ENCODE measurements at regions not wholly inside any gene's neighbourhood (a gene's known extent, or its start where the extent isn't known, plus 50 kb on each side); places are given as distances from the start of the nearest gene placed in this dataset.

GRCh38 chr2:82599021-82599420 is 1860.1 kb downstream of the SUCLG1 start:
- Histone ChIP-seq H2AFZ (ENCODE audit: low read length) (no peak overlapping the region), H3K9me2 (replicated peaks; ENCODE audit: insufficient read depth, low read length) (no peaks in the 10 kb centered on the region; the same call in 1 of the 2 replicates), H3K4me1 (ENCODE audit: low read length) (no peaks in the 10 kb centered on the region), H3K27ac (ENCODE audit: low read length) (no peak overlapping the region), H3K36me3 (replicated peaks; ENCODE audit: insufficient read depth, low read length) (no peaks in the 10 kb centered on the region), H3K9me3 (replicated peaks; ENCODE audit: insufficient read depth, low read length) (no peaks in the 10 kb centered on the region), H3F3A (ENCODE audit: insufficient read depth, low read length) (no peaks in the 10 kb centered on the region), H3K27me3 (replicated peaks; ENCODE audit: insufficient read depth, low read length) (no peaks in the 10 kb centered on the region), H3K4me3 (ENCODE audit: low read length) (no peak overlapping the region), H4K20me1 (ENCODE audit: insufficient read depth, low read length) (no peaks in the 10 kb centered on the region), H3K79me2 (ENCODE audit: low read length) (no peaks in the 10 kb centered on the region), H3K4me2 (ENCODE audit: low read depth, low read length) (no peak overlapping the region), H3K9ac (ENCODE audit: low read length) (no peak overlapping the region)
- no peak for DNase-seq
- TF ChIP-seq EZH2 (optimal IDR thresholded peaks at IDR 0.05; ENCODE audit: low read depth, low read length), result no peak
- no peak for TF ChIP-seq CTCF (IDR thresholded peaks at IDR 0.05; ENCODE audit: low read length)
- TF ChIP-seq EZH2phosphoT487 (IDR thresholded peaks at IDR 0.05; ENCODE audit: low read length), result no peak

GRCh38 chr2:82596581-82596980 is 1862.5 kb downstream of the SUCLG1 start:
- H3K4me1 ChIP-seq (ENCODE audit: low read length), result no peaks in the 10 kb centered on the region
- H3K4me2 ChIP-seq (ENCODE audit: low read depth, low read length), result no peak overlapping the region
- H3K9ac ChIP-seq (ENCODE audit: low read length), result no peak overlapping the region
- no peaks in the 10 kb centered on the region for H3K9me3 ChIP-seq (replicated peaks; ENCODE audit: insufficient read depth, low read length)
- H3K79me2 ChIP-seq (ENCODE audit: low read length), result no peaks in the 10 kb centered on the region
- no peaks in the 10 kb centered on the region for H3K27me3 ChIP-seq (replicated peaks; ENCODE audit: insufficient read depth, low read length)
- no peaks in the 10 kb centered on the region; the same call in 1 of the 2 replicates for H3K9me2 ChIP-seq (replicated peaks; ENCODE audit: insufficient read depth, low read length)
- TF ChIP-seq EZH2phosphoT487 (IDR thresholded peaks at IDR 0.05; ENCODE audit: low read length) (no peak), CTCF (IDR thresholded peaks at IDR 0.05; ENCODE audit: low read length) (no peak), EZH2 (optimal IDR thresholded peaks at IDR 0.05; ENCODE audit: low read depth, low read length) (no peak)
- no peaks in the 10 kb centered on the region for H3F3A ChIP-seq (ENCODE audit: insufficient read depth, low read length)
- H2AFZ ChIP-seq (ENCODE audit: low read length), result no peak overlapping the region
- H3K27ac ChIP-seq (ENCODE audit: low read length), result no peak overlapping the region
- H3K36me3 ChIP-seq (replicated peaks; ENCODE audit: insufficient read depth, low read length), result no peaks in the 10 kb centered on the region
- H4K20me1 ChIP-seq (ENCODE audit: insufficient read depth, low read length), result no peaks in the 10 kb centered on the region
- no peak for DNase-seq
- no peak overlapping the region for H3K4me3 ChIP-seq (ENCODE audit: low read length)

GRCh38 chr2:82591718-82592117 is 1867.4 kb downstream of the SUCLG1 start:
- Histone ChIP-seq H3K27me3 (replicated peaks; ENCODE audit: insufficient read depth, low read length) (no peaks in the 10 kb centered on the region), H3K4me1 (ENCODE audit: low read length) (no peaks in the 10 kb centered on the region), H3K4me2 (ENCODE audit: low read depth, low read length) (no peak overlapping the region), H2AFZ (ENCODE audit: low read length) (no peak overlapping the region), H3K79me2 (ENCODE audit: low read length) (no peaks in the 10 kb centered on the region), H3K36me3 (replicated peaks; ENCODE audit: insufficient read depth, low read length) (no peaks in the 10 kb centered on the region), H3K9ac (ENCODE audit: low read length) (no peak overlapping the region), H3K4me3 (ENCODE audit: low read length) (no peak overlapping the region), H4K20me1 (ENCODE audit: insufficient read depth, low read length) (no peaks in the 10 kb centered on the region), H3K27ac (ENCODE audit: low read length) (no peak overlapping the region), H3F3A (ENCODE audit: insufficient read depth, low read length) (no peaks in the 10 kb centered on the region), H3K9me2 (replicated peaks; ENCODE audit: insufficient read depth, low read length) (no peaks in the 10 kb centered on the region), H3K9me3 (replicated peaks; ENCODE audit: insufficient read depth, low read length) (no peaks in the 10 kb centered on the region)
- no peak for DNase-seq
- no peak for TF ChIP-seq EZH2phosphoT487 (IDR thresholded peaks at IDR 0.05; ENCODE audit: low read length)
- no peak for TF ChIP-seq EZH2 (optimal IDR thresholded peaks at IDR 0.05; ENCODE audit: low read depth, low read length)
- no peak for TF ChIP-seq CTCF (IDR thresholded peaks at IDR 0.05; ENCODE audit: low read length)
